ENCODE measurements at regions not wholly inside any gene's neighbourhood (a gene's known extent, or its start where the extent isn't known, plus 50 kb on each side); places are given as distances from the start of the nearest gene placed in this dataset.
A peak's percentile ranks its signal among the peaks of the same experiment; 100 is the strongest.

DNA sequence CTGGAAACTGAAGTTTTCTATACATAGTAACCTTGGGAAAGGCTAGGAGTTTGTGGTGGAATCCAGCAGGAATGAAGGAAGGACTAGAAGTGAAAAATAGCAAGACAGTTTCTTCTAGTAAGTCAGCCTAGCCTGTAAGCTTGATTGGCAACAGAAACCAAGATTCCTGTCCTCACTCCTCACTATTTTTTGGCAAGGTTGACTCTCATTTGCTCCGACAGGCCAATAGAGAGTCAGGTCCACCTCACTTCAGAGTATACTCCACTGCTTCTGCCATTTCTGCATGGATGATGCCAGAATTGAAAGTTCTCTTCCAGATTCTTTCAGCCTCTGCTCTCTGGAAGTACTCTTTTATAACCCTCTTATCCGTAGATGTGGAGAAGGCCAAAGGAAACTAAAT, 352.4 kb downstream of the ZNF516 start:
- no peaks in the 10 kb centered on the region for H3K36me3 ChIP-seq (replicated peaks; ENCODE audit: control insufficient read depth, insufficient read depth, low read length)
- no peaks in the 10 kb centered on the region; the same call in 1 of the 2 replicates for H3K27me3 ChIP-seq (ENCODE audit: control insufficient read depth, insufficient read depth, low read length)
- DNase-seq, result no peak
- H3K4me3 ChIP-seq (ENCODE audit: insufficient read depth, low read depth, low read length), result no peak overlapping the region

DNA sequence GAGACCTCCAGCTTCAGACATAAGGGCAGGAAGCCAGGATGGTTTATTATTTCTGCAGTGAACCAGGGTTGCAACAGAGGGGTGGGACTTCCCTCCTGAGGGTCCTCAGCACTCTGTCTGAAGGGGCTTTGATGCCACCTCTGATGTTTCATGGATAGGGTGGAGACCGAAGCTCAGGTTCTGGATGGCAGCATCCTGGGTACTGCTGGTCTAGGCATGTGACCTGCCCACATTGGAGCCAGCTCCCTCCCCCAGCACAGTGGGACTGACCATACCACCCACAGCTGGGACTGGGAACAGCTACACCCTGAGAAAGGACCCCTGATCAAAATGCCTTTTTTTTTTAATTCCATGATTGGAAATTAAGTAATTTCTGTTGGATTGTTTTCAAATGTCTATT, 355.2 kb downstream of the ZNF516 start:
- DNase-seq, result no peak
- H3K4me3 ChIP-seq (ENCODE audit: insufficient read depth, low read depth, low read length), result no peak overlapping the region
- no peaks in the 10 kb centered on the region; the same call in 1 of the 2 replicates for H3K27me3 ChIP-seq (ENCODE audit: control insufficient read depth, insufficient read depth, low read length)

DNA sequence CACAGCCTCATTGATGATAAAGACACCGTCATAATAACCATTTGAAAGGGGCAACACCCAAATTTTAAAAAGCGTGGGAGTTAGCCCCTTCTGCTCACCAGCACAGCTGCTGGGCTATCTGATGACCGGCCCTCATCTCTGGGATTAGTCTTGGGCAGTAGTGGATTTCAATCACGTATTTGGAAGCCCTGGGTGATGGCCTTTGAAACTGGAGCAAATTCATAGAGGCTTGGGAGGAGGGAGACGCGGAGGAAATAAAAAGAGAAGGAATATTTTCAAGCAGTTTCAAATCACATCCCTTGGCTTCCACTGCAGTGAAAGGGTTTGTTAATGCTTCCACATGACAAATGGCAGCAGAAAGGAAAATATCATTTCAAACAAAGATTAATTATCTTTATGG, 357.8 kb downstream of the ZNF516 start:
- Histone ChIP-seq H3K36me3 (replicated peaks; ENCODE audit: control insufficient read depth, insufficient read depth, low read length) (no peaks in the 10 kb centered on the region), H3K27me3 (ENCODE audit: control insufficient read depth, insufficient read depth, low read length) (no peaks in the 10 kb centered on the region), H3K4me3 (ENCODE audit: insufficient read depth, low read depth, low read length) (no peak overlapping the region)
- DNase-seq, result no peak

More for the DNA sequence above, 355.2 kb downstream of the ZNF516 start:
- no peaks in the 10 kb centered on the region for H3K36me3 ChIP-seq (replicated peaks; ENCODE audit: control insufficient read depth, insufficient read depth, low read length)

DNA sequence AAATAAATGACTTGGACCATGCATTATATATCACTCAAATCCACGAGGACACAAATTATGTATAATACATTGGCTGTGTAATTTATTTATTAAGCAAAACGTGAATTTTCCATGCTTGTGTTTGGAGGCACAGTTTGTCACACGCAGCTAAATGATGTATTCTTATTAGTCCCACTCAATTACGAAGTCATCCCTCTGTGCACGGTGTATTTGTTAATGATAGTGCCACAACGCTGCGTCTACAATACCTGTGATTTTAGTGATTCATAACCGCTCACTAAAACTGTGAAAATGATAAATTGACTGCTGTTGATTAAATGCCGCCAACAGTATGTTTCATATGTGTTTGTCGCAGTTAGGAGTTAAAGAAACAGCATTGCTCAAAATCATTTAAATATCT, 358.3 kb downstream of the ZNF516 start:
- H3K4me3 ChIP-seq (ENCODE audit: insufficient read depth, low read depth, low read length), result no peak overlapping the region
- no peak for DNase-seq
- H3K36me3 ChIP-seq (replicated peaks; ENCODE audit: control insufficient read depth, insufficient read depth, low read length), result no peaks in the 10 kb centered on the region
- no peaks in the 10 kb centered on the region for H3K27me3 ChIP-seq (ENCODE audit: control insufficient read depth, insufficient read depth, low read length)

DNA sequence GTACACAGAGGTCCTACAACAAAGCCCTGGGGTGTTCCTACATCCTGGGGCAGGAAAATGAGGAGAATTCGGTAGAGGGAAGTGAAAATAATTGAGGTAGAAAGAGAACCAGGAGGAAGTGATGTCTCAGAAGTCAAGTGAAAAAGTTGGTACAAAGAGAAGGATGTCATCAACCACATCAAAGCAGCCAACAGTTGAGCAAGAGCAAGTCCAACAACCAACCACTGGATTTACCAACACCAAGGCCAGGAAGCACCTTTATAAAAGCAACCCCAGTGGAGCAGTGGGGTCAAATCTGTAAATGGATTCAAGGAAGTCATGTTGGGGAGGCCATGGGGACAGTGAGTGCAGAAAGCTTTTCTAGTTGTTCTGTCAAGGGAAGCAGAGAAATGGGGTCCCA, 360.4 kb downstream of the ZNF516 start:
- Histone ChIP-seq H3K36me3 (replicated peaks; ENCODE audit: control insufficient read depth, insufficient read depth, low read length) (no peaks in the 10 kb centered on the region), H3K27me3 (ENCODE audit: control insufficient read depth, insufficient read depth, low read length) (no peaks in the 10 kb centered on the region), H3K4me3 (ENCODE audit: insufficient read depth, low read depth, low read length) (no peak overlapping the region)
- no peak for DNase-seq

DNA sequence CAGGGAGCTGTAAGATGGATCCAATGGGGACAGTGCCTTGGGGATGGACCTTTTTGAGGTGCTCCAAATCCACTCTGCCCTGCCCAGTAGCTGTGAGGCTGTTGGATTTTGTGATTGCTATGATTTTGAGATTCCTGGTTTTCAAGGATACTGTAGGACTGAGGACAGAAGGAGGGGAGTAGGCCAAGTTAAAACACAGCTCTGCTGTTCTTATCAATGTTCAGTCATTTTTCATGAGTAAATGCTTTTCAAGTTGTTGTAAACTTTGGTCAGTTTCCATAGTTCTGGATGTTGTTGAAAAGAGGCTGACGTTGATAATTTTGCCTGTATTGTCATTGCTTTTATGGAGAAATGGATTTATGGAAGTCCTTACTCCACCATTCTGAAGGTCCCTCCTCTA, 361.2 kb downstream of the ZNF516 start:
- H3K4me3 ChIP-seq (ENCODE audit: insufficient read depth, low read depth, low read length), result no peak overlapping the region
- no peak for DNase-seq
- no peaks in the 10 kb centered on the region for H3K36me3 ChIP-seq (replicated peaks; ENCODE audit: control insufficient read depth, insufficient read depth, low read length)
- H3K27me3 ChIP-seq (ENCODE audit: control insufficient read depth, insufficient read depth, low read length), result no peaks in the 10 kb centered on the region

DNA sequence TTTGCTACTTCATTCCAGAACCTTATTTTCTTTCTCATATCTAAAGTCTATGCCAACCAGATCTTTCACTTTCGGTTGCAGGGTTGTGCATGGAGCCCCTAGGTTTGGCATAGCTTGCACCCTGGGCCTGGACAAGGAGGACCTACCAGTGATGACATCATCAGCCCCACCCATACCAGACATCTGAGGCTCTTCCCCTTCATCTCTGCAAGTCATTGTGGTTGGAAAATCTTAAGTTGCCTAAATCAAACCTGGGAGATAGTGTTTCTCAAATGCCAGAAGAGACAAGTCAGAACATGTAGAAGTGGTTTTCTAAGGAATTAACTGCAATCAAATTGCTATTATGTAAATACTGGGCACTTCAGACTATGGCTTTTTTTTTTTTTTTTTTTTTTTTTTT, 363.3 kb downstream of the ZNF516 start:
- no peak for DNase-seq
- no peaks in the 10 kb centered on the region for H3K27me3 ChIP-seq (ENCODE audit: control insufficient read depth, insufficient read depth, low read length)
- no peaks in the 10 kb centered on the region for H3K36me3 ChIP-seq (replicated peaks; ENCODE audit: control insufficient read depth, insufficient read depth, low read length)
- no peak overlapping the region for H3K4me3 ChIP-seq (ENCODE audit: insufficient read depth, low read depth, low read length)

DNA sequence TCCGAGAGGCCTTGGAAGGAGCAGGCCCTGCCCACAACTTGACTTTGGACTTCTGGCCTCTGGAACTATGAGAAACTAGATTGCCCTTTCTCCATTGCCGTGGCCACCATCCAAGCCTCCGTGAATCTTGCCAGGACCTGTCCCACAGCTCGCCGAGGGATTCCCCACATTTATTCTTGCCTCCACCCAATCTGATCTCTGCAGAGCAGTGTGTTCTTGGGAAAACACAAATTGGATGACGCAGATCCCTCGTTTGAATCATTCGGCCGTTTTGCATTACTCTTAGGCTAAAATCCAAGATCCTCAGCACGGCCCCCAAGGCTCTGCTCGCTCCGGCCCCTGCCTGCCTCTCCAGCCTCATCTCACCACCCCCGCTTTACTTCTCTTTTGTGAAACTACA, 364.2 kb downstream of the ZNF516 start:
- Histone ChIP-seq H3K27me3 (ENCODE audit: control insufficient read depth, insufficient read depth, low read length) (no peaks in the 10 kb centered on the region), H3K4me3 (ENCODE audit: insufficient read depth, low read depth, low read length) (no peak overlapping the region), H3K36me3 (replicated peaks; ENCODE audit: control insufficient read depth, insufficient read depth, low read length) (no peaks in the 10 kb centered on the region)
- DNase-seq, result no peak

DNA sequence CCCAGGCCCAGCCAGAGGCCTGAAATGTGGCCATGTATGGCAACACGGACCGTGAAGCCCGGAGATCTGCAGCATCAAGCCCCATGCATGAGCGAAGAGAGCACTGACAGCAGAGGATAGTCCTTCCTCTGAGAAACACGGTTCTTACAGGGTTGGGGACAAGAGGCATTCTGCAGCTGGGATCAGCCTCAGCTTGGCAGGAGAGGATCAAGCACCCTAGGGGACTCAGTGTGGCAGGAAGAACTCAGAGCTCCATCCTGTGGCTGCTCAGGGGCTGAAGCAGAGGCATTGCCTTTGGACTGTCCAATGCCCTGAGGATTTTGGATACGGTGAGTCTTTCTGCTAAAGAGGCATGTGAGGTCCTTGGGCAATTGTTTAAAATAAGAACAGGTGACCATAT, 368.7 kb downstream of the ZNF516 start:
- Histone ChIP-seq H3K36me3 (replicated peaks; ENCODE audit: control insufficient read depth, insufficient read depth, low read length) (no peaks in the 10 kb centered on the region), H3K4me3 (ENCODE audit: insufficient read depth, low read depth, low read length) (no peak overlapping the region), H3K27me3 (ENCODE audit: control insufficient read depth, insufficient read depth, low read length) (no peaks in the 10 kb centered on the region)
- DNase-seq, result peak; percentile 62

DNA sequence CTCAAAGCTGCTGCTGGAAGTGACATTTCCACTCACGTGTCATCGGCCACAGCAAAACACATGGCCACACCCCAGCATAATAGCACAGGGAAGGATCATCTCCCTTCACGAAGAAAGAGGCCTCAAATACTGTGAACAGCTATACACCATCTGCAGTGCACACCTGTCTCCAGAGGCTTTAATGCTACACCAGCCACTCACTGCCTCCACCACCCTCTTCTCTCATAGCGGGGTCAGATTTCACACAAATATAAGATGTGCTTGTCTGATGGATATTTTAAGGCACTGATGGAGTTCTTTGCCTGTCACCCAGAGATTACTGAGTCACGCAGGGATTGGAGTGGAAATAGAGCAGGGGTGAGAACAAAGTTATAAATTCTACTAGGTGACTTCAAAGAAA, 374.0 kb downstream of the ZNF516 start:
- no peaks in the 10 kb centered on the region for H3K27me3 ChIP-seq (ENCODE audit: control insufficient read depth, insufficient read depth, low read length)
- DNase-seq, result no peak
- H3K4me3 ChIP-seq (ENCODE audit: insufficient read depth, low read depth, low read length), result no peak overlapping the region
- H3K36me3 ChIP-seq (replicated peaks; ENCODE audit: control insufficient read depth, insufficient read depth, low read length), result no peaks in the 10 kb centered on the region

DNA sequence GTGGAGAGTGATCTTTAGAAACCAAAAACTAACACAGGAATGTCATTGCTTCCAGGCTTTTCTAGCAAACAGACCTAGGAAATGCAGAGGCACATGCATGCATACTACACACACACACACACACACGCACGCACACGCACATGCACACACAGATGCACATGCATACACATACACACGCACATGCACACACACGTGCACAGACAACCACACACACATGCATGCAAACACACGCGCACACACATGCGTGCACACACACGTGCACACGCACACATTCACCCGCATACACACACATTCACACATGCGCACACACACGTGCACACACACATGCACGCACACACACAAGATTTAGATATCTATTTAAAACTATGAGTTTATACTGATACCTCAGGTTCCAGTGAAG, 379.5 kb downstream of the ZNF516 start:
- Histone ChIP-seq H3K4me3 (ENCODE audit: insufficient read depth, low read depth, low read length) (no peak overlapping the region), H3K36me3 (replicated peaks; ENCODE audit: control insufficient read depth, insufficient read depth, low read length) (no peaks in the 10 kb centered on the region), H3K27me3 (ENCODE audit: control insufficient read depth, insufficient read depth, low read length) (no peaks in the 10 kb centered on the region)
- DNase-seq, result no peak

DNA sequence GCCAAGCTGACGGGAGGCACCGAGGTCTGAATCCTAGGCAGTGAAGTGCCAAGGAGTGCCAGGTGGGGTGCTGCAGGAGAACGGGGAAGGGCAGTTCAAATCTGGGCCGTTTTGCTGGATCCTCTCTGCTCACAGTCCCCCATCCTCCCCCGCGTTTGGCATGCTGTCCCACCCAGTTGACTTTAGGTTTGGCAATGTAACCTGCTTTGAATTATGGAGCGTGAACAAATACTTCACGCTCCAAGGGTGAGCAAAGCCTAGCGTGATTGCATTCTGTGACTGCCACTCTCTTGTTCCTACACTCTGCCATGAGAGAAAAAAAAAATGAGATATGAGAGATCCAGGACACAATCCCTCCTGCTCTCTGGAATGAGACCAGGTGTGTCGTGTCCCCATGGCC, 381.9 kb downstream of the ZNF516 start:
- Histone ChIP-seq H3K4me3 (ENCODE audit: insufficient read depth, low read depth, low read length) (no peak overlapping the region), H3K27me3 (ENCODE audit: control insufficient read depth, insufficient read depth, low read length) (no peaks in the 10 kb centered on the region), H3K36me3 (replicated peaks; ENCODE audit: control insufficient read depth, insufficient read depth, low read length) (no peaks in the 10 kb centered on the region)
- DNase-seq, result no peak

DNA sequence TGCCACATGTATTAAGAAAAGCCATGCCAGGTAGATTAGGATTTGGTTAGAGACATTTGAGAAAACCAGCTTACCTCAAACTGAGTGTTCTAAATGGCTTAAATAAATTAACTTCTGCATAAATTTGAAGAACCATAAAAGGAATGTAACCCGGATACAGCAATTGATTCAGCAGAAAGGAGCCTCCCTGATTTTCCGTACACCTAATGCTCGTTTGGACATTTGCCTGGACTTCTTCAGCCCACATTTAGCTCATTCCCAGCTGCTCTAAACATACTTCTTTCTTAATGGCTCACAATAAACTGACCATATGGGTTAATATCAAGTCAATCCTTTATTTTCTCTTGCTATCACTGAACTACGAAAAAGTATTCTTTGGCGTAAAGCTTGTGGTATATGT, 392.4 kb downstream of the ZNF516 start:
- Histone ChIP-seq H3K4me3 (ENCODE audit: insufficient read depth, low read depth, low read length) (no peak overlapping the region), H3K36me3 (replicated peaks; ENCODE audit: control insufficient read depth, insufficient read depth, low read length) (no peaks in the 10 kb centered on the region), H3K27me3 (ENCODE audit: control insufficient read depth, insufficient read depth, low read length) (no peaks in the 10 kb centered on the region)
- no peak for DNase-seq

DNA sequence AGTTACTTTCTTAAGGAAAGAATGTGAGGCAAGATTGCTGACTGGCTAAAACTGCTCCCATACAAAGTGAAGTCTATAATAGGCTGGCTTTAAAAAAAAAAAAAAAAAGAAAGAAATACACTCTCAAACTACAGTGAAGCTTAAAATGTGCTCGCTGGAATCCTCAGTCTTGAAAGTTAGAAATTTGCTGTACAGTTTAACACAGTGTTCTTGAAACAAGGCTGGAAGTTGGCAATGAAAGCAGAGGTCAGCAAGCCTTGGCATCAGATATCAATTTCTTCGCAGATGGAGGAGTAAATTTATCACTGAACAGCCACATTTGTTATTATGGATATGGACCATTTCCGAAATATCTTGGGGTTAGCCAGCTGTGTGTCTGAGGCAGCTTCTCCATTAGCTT, 392.9 kb downstream of the ZNF516 start:
- Histone ChIP-seq H3K27me3 (ENCODE audit: control insufficient read depth, insufficient read depth, low read length) (no peaks in the 10 kb centered on the region), H3K36me3 (replicated peaks; ENCODE audit: control insufficient read depth, insufficient read depth, low read length) (no peaks in the 10 kb centered on the region), H3K4me3 (ENCODE audit: insufficient read depth, low read depth, low read length) (no peak overlapping the region)
- DNase-seq, result no peak

DNA sequence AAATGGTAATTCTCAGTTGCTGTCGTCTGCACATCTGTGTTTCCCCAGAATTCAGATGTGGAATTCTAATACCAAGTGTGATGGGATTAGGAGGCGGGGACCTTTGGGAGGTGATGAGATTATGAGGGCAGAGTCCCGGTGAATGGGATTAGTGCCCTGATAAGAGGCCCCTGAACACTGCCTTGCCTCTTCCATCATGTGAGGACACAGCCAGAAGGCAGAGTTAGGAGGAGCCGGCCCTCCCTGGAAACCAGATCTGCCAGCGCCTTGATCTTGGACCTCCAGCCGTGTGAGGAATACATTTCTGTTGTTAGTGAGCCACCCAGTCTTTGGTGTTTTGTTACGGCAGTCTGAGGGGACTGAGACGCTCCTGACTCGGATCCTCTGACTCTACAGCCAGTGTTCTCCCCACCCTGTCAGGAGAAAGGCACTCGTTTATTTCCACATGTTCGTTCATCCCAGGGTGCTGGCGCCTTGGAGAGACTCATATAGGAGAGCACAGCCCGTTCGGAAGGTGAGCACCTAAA, 395.0 kb downstream of the ZNF516 start:
- DNase-seq, result no peak
- Histone ChIP-seq H3K36me3 (replicated peaks; ENCODE audit: control insufficient read depth, insufficient read depth, low read length) (no peaks in the 10 kb centered on the region), H3K4me3 (ENCODE audit: insufficient read depth, low read depth, low read length) (no peak overlapping the region), H3K27me3 (ENCODE audit: control insufficient read depth, insufficient read depth, low read length) (no peaks in the 10 kb centered on the region)

DNA sequence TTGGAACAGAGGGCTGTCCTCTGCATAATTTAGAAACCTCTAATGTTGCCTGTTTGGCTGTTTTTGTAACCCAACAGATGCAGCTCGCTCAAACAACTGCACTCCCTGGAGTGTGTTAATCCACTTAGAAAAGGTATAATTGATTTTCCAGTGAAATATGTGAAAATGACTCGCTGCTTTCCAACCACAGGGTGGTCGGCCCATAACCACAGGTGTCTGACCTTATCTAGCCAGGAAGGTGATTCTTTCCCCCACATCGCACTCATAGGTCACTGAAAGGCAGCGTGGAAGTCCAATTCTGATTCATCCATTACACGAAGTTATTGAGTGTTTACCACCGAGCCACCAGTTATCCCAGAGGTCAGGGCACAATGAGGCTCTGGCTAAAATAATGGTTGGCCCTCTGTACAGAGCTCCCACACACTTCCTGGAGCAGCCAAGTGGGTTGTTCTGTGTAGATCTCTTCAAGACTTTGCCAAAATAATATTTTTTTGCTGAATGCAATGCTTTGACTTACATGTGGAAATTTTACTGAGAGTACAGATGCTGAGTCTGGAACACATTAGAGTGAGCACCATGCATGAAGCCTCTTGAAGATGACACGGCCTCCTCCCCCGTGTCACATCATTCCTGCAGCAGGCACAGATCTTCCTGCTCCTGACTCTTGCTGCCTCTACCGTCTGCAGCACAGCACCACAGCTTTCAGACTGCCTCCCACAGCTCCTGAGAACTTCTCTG, 396.2 kb downstream of the ZNF516 start:
- no peak for DNase-seq
- Histone ChIP-seq H3K27me3 (ENCODE audit: control insufficient read depth, insufficient read depth, low read length) (no peaks in the 10 kb centered on the region), H3K4me3 (ENCODE audit: insufficient read depth, low read depth, low read length) (no peak overlapping the region), H3K36me3 (replicated peaks; ENCODE audit: control insufficient read depth, insufficient read depth, low read length) (no peaks in the 10 kb centered on the region)
